GM12878 (cell line): ENCODE measurements at regions not wholly inside any gene's neighbourhood (a gene's known extent, or its start where the extent isn't known, plus 50 kb on each side); places are given as distances from the start of the nearest gene placed in this dataset.
"Not testable (repeated sequence)": the region's sequence is repeated elsewhere in the genome, so short reads cannot be mapped to it uniquely, and the experiment has no call there.

ENCODE experiments used
- ATAC-seq: fragments of 200-7000 bp; cut with Tn5 transposase; 3 replicates; pipeline ENCODE4 v1.9.1; 2020; ENCODE audit warnings: mild to moderate bottlenecking, moderate library complexity
- BruUV-seq: library from RNA; stranded (reverse); fragments of 400-500 nt; replicated peaks from 2 replicates; lab custom pipeline; 2021; lab: Mats Ljungman, UMichigan
- CTCF ChIA-PET: fragments of 300-600 bp; sonication (Branson Sonifier 250); formaldehyde crosslinking; extraction: SDS; loops from one replicate; lab custom pipeline; 2021; ENCODE audit warnings: inconsistent platforms; lab: Yijun Ruan, JAX
- POLR2A ChIA-PET: fragments of 350-600 bp; formaldehyde crosslinking; extraction: SDS; loops from one replicate; lab custom pipeline; 2021; ENCODE audit warnings: inconsistent platforms; lab: Charles Lee
- RAD21 ChIA-PET: fragments of 300-600 bp; sonication (Branson Sonifier 250); formaldehyde crosslinking; loops from one replicate; lab custom pipeline; 2023; ENCODE audit warnings: antibody characterized with exemption; ENCODE audit not compliant: unreplicated experiment; lab: Charles Lee
- SMC1A ChIA-PET: fragments of 300-600 bp; sonication (Branson Sonifier 250); formaldehyde crosslinking; loops from one replicate; lab custom pipeline; 2023; ENCODE audit not compliant: unreplicated experiment, uncharacterized antibody; lab: Charles Lee
- DNase-seq: peaks from one replicate; pipeline ENCODE4 v3.0.0-alpha.2; 2011; ENCODE audit warnings: low read depth, low spot score
- FAIRE-seq: peaks from 3 replicates; lab custom pipeline; 2011; peaks lifted over from hg19 to GRCh38; lab: Jason Lieb, UNC
- H2AFZ ChIP-seq: 2 replicates; pipeline ENCODE4 v1.6.0; 2011; ENCODE audit warnings: low read depth, low read length, control low read depth; ENCODE audit not compliant: control insufficient read depth
- H3K27ac ChIP-seq: 2 replicates; pipeline ENCODE4 v1.5.1; 2011; ENCODE audit warnings: control low read depth; ENCODE audit not compliant: control insufficient read depth, insufficient read depth
- H3K27me3 ChIP-seq, 2 experiments: replicated peaks in 1 of 2; 2 replicates each; pipeline versions ENCODE4 v1.6.0 to v1.6.1; 2011; ENCODE audit warnings: low read length in 1 of 2; ENCODE audit not compliant: control insufficient read depth in 2 of 2, insufficient read depth in 2 of 2
- H3K36me3 ChIP-seq, 2 experiments: 2 replicates each; pipeline ENCODE4 v1.5.1; 2011; ENCODE audit warnings: low read length in 1 of 2; ENCODE audit not compliant: control insufficient read depth in 2 of 2, insufficient read depth in 2 of 2
- H3K4me1 ChIP-seq: 2 replicates; pipeline ENCODE4 v1.6.1; 2011; ENCODE audit warnings: mild to moderate bottlenecking, low read length, moderate library complexity, mixed read lengths; ENCODE audit not compliant: control insufficient read depth, insufficient read depth
- H3K4me2 ChIP-seq: 2 replicates; pipeline ENCODE4 v1.6.0; 2011; ENCODE audit warnings: control low read depth; ENCODE audit not compliant: control insufficient read depth, insufficient read depth
- H3K4me3 ChIP-seq: fragments of 200-600 bp; sonication (generic); 2 replicates; pipeline ENCODE4 v1.5.1; 2016
- H3K79me2 ChIP-seq: 2 replicates; pipeline ENCODE4 v1.6.0; 2011; ENCODE audit warnings: low read length; ENCODE audit not compliant: control insufficient read depth, insufficient read depth
- H3K9ac ChIP-seq: 2 replicates; pipeline ENCODE4 v1.8.0; 2011; ENCODE audit warnings: low read length, control low read depth, mixed read lengths; ENCODE audit not compliant: control insufficient read depth, insufficient read depth
- H3K9me3 ChIP-seq: replicated peaks from 3 replicates; pipeline ENCODE4 v1.5.1; 2011; ENCODE audit warnings: mild to moderate bottlenecking, low read length; ENCODE audit not compliant: control insufficient read depth, insufficient read depth
- H4K20me1 ChIP-seq: 2 replicates; pipeline ENCODE4 v1.6.0; 2011; ENCODE audit not compliant: control insufficient read depth, insufficient read depth
- CHD2 ChIP-seq: IDR thresholded peaks from 2 replicates; pipeline ENCODE4 v1.6.1; 2011; ENCODE audit warnings: low read depth, low read length, improper control_type of control experiment, borderline replicate concordance
- CREM ChIP-seq: IDR thresholded peaks from 2 replicates; pipeline ENCODE4 v1.6.1; 2014; ENCODE audit warnings: antibody characterized with exemption, low read depth
- DPF2 ChIP-seq: fragments of 450-650 bp; IDR thresholded peaks from 2 replicates; pipeline ENCODE4 v1.6.1; 2017; ENCODE audit warnings: mild to moderate bottlenecking
- EED ChIP-seq: sonication (generic); IDR thresholded peaks from 2 replicates; pipeline ENCODE4 v1.6.1; 2016; ENCODE audit warnings: antibody characterized with exemption, low read depth
- FOS ChIP-seq: IDR thresholded peaks from 3 replicates; pipeline ENCODE4 v1.6.1; 2011; ENCODE audit warnings: borderline replicate concordance; ENCODE audit not compliant: insufficient read length; ENCODE audit errors: extremely low read depth
- GABPA ChIP-seq: IDR thresholded peaks from 2 replicates; pipeline ENCODE4 v1.6.1; 2014; ENCODE audit warnings: antibody characterized with exemption, low read depth, mild to moderate bottlenecking, inconsistent platforms
- GATAD2B ChIP-seq: fragments of 450-650 bp; conservative IDR thresholded peaks from 2 replicates; pipeline ENCODE4 v1.6.1; 2017; ENCODE audit warnings: low read depth, mild to moderate bottlenecking, moderate library complexity
- IKZF1 ChIP-seq: fragments of 450-650 bp; conservative IDR thresholded peaks from 2 replicates; pipeline ENCODE4 v1.6.1; 2017; ENCODE audit warnings: antibody characterized with exemption, mild to moderate bottlenecking
- IKZF2 ChIP-seq, 2 experiments: fragments of 450-650 bp; IDR thresholded peaks; 2 replicates each; pipeline ENCODE4 v1.6.1; 2017; ENCODE audit warnings: mild to moderate bottlenecking in 2 of 2, moderate library complexity in 2 of 2
- IRF4 ChIP-seq: IDR thresholded peaks from 2 replicates; pipeline ENCODE4 v1.6.1; 2011; ENCODE audit warnings: low read depth, low read length
- JUNB ChIP-seq: IDR thresholded peaks from 2 replicates; pipeline ENCODE4 v1.6.1; 2016; ENCODE audit warnings: antibody characterized with exemption, mild to moderate bottlenecking
- MEF2B ChIP-seq: fragments of 450-650 bp; IDR thresholded peaks from 2 replicates; pipeline ENCODE4 v1.6.1; 2018; ENCODE audit warnings: mild to moderate bottlenecking, moderate library complexity; ENCODE audit not compliant: partially characterized antibody, poor library complexity, severe bottlenecking
- MTA2 ChIP-seq: fragments of 450-650 bp; IDR thresholded peaks from 2 replicates; pipeline ENCODE4 v1.6.1; 2016; ENCODE audit warnings: low read depth, mild to moderate bottlenecking, moderate library complexity
- POLR2AphosphoS5 ChIP-seq: IDR thresholded peaks from 2 replicates; pipeline ENCODE4 v1.6.1; 2011; ENCODE audit warnings: mild to moderate bottlenecking, low read length, inconsistent platforms
- SP1 ChIP-seq: IDR thresholded peaks from one replicate; pipeline ENCODE4 v1.6.1; 2011; ENCODE audit warnings: low read depth, low read length
- WGBS: methylation state at CpG from one replicate; pipeline ENCODE4 v1.1.6; 2016; ENCODE audit warnings: low lambda C conversion rate; ENCODE audit not compliant: insufficient replicate concordance, insufficient coverage; ENCODE audit errors: missing lambda C conversion rate; 5-methylcytosine and 5-hydroxymethylcytosine counted together
- in situ Hi-C: fragments of 300-500 bp; cut with MboI; formaldehyde crosslinking; loops from 9 replicates; pipeline ENCODE4 v1.14.3; 2018; ENCODE audit warnings: mixed read lengths
- intact Hi-C: fragments of 100-400 bp; cut with micrococcal nuclease; formaldehyde crosslinking; loops from one replicate; pipeline ENCODE4 v1.14.2; 2022; ENCODE audit not compliant: unreplicated experiment
- TF ChIP-seq, protein P1 (sequence below): IDR thresholded peaks from 2 replicates; pipeline ENCODE4 v1.6.1; 2011; ENCODE audit warnings: mild to moderate bottlenecking, low read depth, low read length, moderate library complexity; ENCODE audit not compliant: insufficient replicate concordance
- TF ChIP-seq, protein P2 (sequence below): fragments of 450-650 bp; IDR thresholded peaks from 2 replicates; pipeline ENCODE4 v1.6.1; 2017; ENCODE audit warnings: low read depth, mild to moderate bottlenecking, moderate library complexity

DNA sequence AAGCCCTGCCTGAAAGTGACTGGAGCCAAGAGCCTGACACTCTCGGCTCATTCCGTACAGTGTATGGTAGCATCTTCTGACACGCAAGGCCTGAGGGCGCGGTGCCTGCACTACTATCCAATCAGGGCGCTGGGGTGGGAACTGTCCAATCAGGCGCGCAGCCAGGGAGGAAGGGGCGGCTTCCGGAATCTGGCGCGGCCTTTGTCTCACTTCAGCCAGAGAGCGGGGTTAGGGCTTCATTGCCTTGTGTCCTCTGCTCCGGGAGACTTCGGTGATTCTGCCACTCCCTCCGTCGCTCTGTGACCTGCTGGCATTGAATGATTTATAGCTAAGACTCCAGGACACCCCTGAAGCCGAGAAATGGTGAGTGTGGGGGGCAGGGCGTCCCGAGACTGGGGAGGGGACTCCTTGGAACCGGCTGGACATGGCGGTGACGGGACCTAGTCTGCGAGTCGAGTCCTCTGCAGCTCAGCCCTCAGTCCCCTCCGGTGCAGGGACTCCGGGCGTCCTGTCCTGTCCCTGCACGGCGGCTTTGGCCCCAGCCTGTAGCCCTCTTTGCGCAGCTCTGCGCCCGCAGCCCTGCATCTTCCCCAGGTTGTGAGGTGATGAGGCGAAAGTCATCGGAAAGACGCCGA, 183.4 kb downstream of the LIPI start (continued):
- TF ChIP-seq, protein P1, sequence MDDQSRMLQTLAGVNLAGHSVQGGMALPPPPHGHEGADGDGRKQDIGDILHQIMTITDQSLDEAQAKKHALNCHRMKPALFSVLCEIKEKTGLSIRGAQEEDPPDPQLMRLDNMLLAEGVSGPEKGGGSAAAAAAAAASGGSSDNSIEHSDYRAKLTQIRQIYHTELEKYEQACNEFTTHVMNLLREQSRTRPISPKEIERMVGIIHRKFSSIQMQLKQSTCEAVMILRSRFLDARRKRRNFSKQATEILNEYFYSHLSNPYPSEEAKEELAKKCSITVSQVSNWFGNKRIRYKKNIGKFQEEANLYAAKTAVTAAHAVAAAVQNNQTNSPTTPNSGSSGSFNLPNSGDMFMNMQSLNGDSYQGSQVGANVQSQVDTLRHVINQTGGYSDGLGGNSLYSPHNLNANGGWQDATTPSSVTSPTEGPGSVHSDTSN: peak; percentile 72
- 0 out of 2 replicates have a peak, but pooled peaks have one; percentile 30 for TF ChIP-seq CREM
- TF ChIP-seq CHD2: peak; percentile 78
- TF ChIP-seq GABPA: peak; percentile 77
- peak; percentile 58; the same call in 1 of the 2 replicates for TF ChIP-seq POLR2AphosphoS5
- TF ChIP-seq SP1: peak; percentile 90
- peak; percentile 28 for TF ChIP-seq FOS

DNA sequence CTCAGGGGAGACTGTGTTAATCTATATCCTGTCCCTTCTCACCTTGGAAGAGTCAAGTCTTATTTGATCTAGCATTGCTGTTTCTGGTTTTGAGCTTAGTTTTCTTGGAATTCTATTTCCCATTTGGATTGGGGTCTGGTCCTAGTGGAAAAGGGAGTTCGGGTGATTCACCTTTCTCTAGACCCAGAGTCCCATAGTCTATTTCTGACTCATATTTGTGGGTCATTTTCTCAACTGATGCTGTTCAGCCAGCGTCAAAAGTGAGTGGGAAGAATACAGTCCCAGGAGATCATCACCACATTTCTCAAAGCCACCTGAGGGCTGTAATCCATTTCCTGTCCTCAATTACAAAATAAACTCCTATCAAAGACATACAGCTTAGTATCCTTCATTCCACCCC, 190.6 kb downstream of the LIPI start:
- POLR2A ChIA-PET, H3K27me3 ChIP-seq, H3K4me1 ChIP-seq, H3K36me3 ChIP-seq, H3K9me3 ChIP-seq, H3K9ac ChIP-seq, in situ Hi-C loops, intact Hi-C loops, H3K27ac ChIP-seq, H3K79me2 ChIP-seq, CTCF ChIA-PET, FAIRE-seq, BruUV-seq, H3K4me2 ChIP-seq, H3K4me3 ChIP-seq, DNase-seq, H2AFZ ChIP-seq, RAD21 ChIA-PET, H4K20me1 ChIP-seq: not testable (repeated sequence)
- 0% methylated on average over 2 of the region's 2 CpGs for WGBS
- ATAC-seq: peak; percentile 60
- SMC1A ChIA-PET: interaction anchor here (0.9 to 1.3 kb wide), 2 partner anchors 75 to 100 kb away, joined by 3 read pairs; no protein-coding TSS in a partner anchor
- TF ChIP-seq IKZF1 (peak; percentile 77), DPF2 (peak; percentile 46; the same call in 1 of the 2 replicates), GATAD2B (0 out of 2 replicates have a peak, but pooled peaks have one; percentile 24), EED (peak; percentile 40; the same call in 1 of the 2 replicates), MEF2B (peak; percentile 86), IRF4 (0 out of 2 replicates have a peak, but pooled peaks have one; percentile 31), IKZF2 (IDR thresholded peaks at IDR 0.05) (peak; percentile 88 to 93), MTA2 (peak; percentile 61), JUNB (0 out of 2 replicates have a peak, but pooled peaks have one; percentile 16)
- TF ChIP-seq, protein P2, sequence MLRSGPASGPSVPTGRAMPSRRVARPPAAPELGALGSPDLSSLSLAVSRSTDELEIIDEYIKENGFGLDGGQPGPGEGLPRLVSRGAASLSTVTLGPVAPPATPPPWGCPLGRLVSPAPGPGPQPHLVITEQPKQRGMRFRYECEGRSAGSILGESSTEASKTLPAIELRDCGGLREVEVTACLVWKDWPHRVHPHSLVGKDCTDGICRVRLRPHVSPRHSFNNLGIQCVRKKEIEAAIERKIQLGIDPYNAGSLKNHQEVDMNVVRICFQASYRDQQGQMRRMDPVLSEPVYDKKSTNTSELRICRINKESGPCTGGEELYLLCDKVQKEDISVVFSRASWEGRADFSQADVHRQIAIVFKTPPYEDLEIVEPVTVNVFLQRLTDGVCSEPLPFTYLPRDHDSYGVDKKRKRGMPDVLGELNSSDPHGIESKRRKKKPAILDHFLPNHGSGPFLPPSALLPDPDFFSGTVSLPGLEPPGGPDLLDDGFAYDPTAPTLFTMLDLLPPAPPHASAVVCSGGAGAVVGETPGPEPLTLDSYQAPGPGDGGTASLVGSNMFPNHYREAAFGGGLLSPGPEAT: peak; percentile 81
